NT2/D1 (cell line): ENCODE measurements at regions not wholly inside any gene's neighbourhood (a gene's known extent, or its start where the extent isn't known, plus 50 kb on each side); places are given as distances from the start of the nearest gene placed in this dataset.

Experiments used
- DNase-seq: peaks from one replicate; pipeline ENCODE4 v3.0.0-alpha.2; 2011; ENCODE audit warnings: low read depth, low spot score
- H3K27me3 ChIP-seq: 2 replicates; pipeline ENCODE4 v1.6.0; 2011; ENCODE audit warnings: mild to moderate bottlenecking; ENCODE audit not compliant: insufficient read length, insufficient read depth
- H3K36me3 ChIP-seq: 2 replicates; pipeline ENCODE4 v1.6.1; 2011; ENCODE audit warnings: mild to moderate bottlenecking, low read length, mixed read lengths; ENCODE audit not compliant: insufficient read depth, insufficient read length
- H3K4me1 ChIP-seq: 2 replicates; pipeline ENCODE4 v1.5.1; 2011; ENCODE audit not compliant: insufficient read depth, insufficient read length
- H3K4me3 ChIP-seq: 2 replicates; pipeline ENCODE4 v1.5.1; 2011; ENCODE audit warnings: low read depth; ENCODE audit not compliant: insufficient read length
- H3K9ac ChIP-seq: 2 replicates; pipeline ENCODE4 v1.6.0; 2011; ENCODE audit warnings: low read depth; ENCODE audit not compliant: insufficient read length
- H3K9me3 ChIP-seq: 2 replicates; pipeline ENCODE4 v1.5.1; 2011; ENCODE audit warnings: mild to moderate bottlenecking, low read length; ENCODE audit not compliant: insufficient read depth
- SUZ12 ChIP-seq: IDR thresholded peaks from 2 replicates; pipeline ENCODE4 v1.6.1; 2011; ENCODE audit not compliant: insufficient read length, insufficient read depth; ENCODE audit errors: extremely low read depth
- YY1 ChIP-seq: IDR thresholded peaks from 2 replicates; pipeline ENCODE4 v1.6.1; 2011; ENCODE audit not compliant: insufficient read length, insufficient read depth
- ZNF274 ChIP-seq: IDR thresholded peaks from 2 replicates; pipeline ENCODE4 v1.6.1; 2011; ENCODE audit warnings: mild to moderate bottlenecking, low read depth, low read length

- Histone ChIP-seq H3K27me3 (no peaks in the 10 kb centered on the region), H3K9ac (no peak overlapping the region), H3K36me3 (no peaks in the 10 kb centered on the region), H3K4me1 (no peaks in the 10 kb centered on the region), H3K4me3 (no peak overlapping the region), H3K9me3 (peaks cover 11% of the 10 kb centered on the region; the same call in 1 of the 2 replicates)
- DNase-seq, result no peak
- TF ChIP-seq ZNF274, result no peak
- no peak for TF ChIP-seq SUZ12
- no peak for TF ChIP-seq YY1
These were observed 189.1 kb upstream of the TMEM132C start for GRCh38 chr12:128077917-128078298.

GRCh38 chr12:128078301-128078971 is 188.5 kb upstream of the TMEM132C start:
- no peak overlapping the region for H3K4me3 ChIP-seq
- no peak overlapping the region for H3K9ac ChIP-seq
- H3K27me3 ChIP-seq, result no peaks in the 10 kb centered on the region
- H3K36me3 ChIP-seq, result no peaks in the 10 kb centered on the region
- TF ChIP-seq ZNF274 (no peak), SUZ12 (no peak), YY1 (no peak)
- peaks cover 11% of the 10 kb centered on the region; the same call in 1 of the 2 replicates for H3K9me3 ChIP-seq
- H3K4me1 ChIP-seq, result no peaks in the 10 kb centered on the region
- DNase-seq, result peak; percentile 32

GRCh38 chr12:128079446-128079845 is 187.5 kb upstream of the TMEM132C start:
- H3K9me3 ChIP-seq, result peaks cover 11% of the 10 kb centered on the region; the same call in 1 of the 2 replicates
- TF ChIP-seq ZNF274, result no peak
- TF ChIP-seq YY1, result no peak
- no peak for TF ChIP-seq SUZ12
- no peak overlapping the region for H3K9ac ChIP-seq
- H3K27me3 ChIP-seq, result no peaks in the 10 kb centered on the region
- H3K4me1 ChIP-seq, result no peaks in the 10 kb centered on the region
- H3K4me3 ChIP-seq, result no peak overlapping the region
- H3K36me3 ChIP-seq, result no peaks in the 10 kb centered on the region
- DNase-seq, result no peak

- no peak for TF ChIP-seq YY1
- TF ChIP-seq SUZ12, result no peak
- TF ChIP-seq ZNF274, result no peak
These were observed 183.7 kb upstream of the TMEM132C start for GRCh38 chr12:128083132-128083729.

GRCh38 chr12:128088926-128089325 is 178.0 kb upstream of the TMEM132C start:
- TF ChIP-seq YY1 (no peak), SUZ12 (no peak), ZNF274 (no peak)
- Histone ChIP-seq H3K9ac (no peak overlapping the region), H3K36me3 (no peaks in the 10 kb centered on the region), H3K9me3 (no peaks in the 10 kb centered on the region), H3K4me1 (peaks cover 2% of the 10 kb centered on the region), H3K27me3 (no peaks in the 10 kb centered on the region), H3K4me3 (no peak overlapping the region)
- no peak for DNase-seq

More at GRCh38 chr12:128083132-128083729, 183.7 kb upstream of the TMEM132C start:
- H3K27me3 ChIP-seq, result no peaks in the 10 kb centered on the region
- H3K36me3 ChIP-seq, result no peaks in the 10 kb centered on the region
- DNase-seq, result no peak
- no peaks in the 10 kb centered on the region for H3K9me3 ChIP-seq
- H3K4me1 ChIP-seq, result no peaks in the 10 kb centered on the region
- no peak overlapping the region for H3K4me3 ChIP-seq
- no peak overlapping the region for H3K9ac ChIP-seq

GRCh38 chr12:128089961-128090360 is 177.0 kb upstream of the TMEM132C start:
- Histone ChIP-seq H3K36me3 (no peaks in the 10 kb centered on the region), H3K4me1 (peaks cover 2% of the 10 kb centered on the region), H3K4me3 (no peak overlapping the region), H3K9ac (no peak overlapping the region), H3K9me3 (no peaks in the 10 kb centered on the region), H3K27me3 (no peaks in the 10 kb centered on the region)
- no peak for DNase-seq
- TF ChIP-seq YY1 (no peak), ZNF274 (no peak), SUZ12 (no peak)

- peaks cover 2% of the 10 kb centered on the region for H3K4me1 ChIP-seq
- DNase-seq, result no peak
- no peak overlapping the region for H3K9ac ChIP-seq
- TF ChIP-seq ZNF274 (no peak), SUZ12 (no peak), YY1 (no peak)
- H3K36me3 ChIP-seq, result no peaks in the 10 kb centered on the region
- no peak overlapping the region for H3K4me3 ChIP-seq
- H3K27me3 ChIP-seq, result no peaks in the 10 kb centered on the region
- H3K9me3 ChIP-seq, result no peaks in the 10 kb centered on the region
These were observed 175.8 kb upstream of the TMEM132C start for GRCh38 chr12:128091101-128091720.
